ENCODE measurements at regions not wholly inside any gene's neighbourhood (a gene's known extent, or its start where the extent isn't known, plus 50 kb on each side); places are given as distances from the start of the nearest gene placed in this dataset.

DNA sequence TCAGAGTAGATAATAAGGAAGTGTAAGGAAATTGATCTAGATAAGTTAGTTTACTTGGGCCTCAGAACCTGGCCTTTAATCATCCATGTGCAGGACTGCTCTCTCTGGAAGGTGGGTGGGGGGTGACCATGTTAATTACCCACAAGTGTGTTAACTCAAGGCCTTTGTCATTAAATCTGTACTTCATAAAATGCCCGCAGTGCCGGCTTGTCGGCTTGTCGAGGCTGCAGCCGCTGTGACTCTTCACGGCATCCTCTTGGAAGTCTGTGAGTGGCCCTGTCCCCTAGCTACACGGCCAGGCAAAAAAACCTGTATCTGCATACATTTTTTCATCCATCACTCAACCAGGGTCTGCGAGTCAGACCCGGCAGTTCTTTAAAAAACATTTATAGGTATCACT is 70.9 kb upstream of the ASCC3 start:
- Histone ChIP-seq H3K4me3 (no peak overlapping the region), H3K9me3 (peaks cover 0 to 12% (median 0%) of the 10 kb centered on the region in 12 donors), H3K27ac (no peak overlapping the region), H3K4me1 (no peaks in the 10 kb centered on the region), H3K27me3 (no peaks in the 10 kb centered on the region), H3K36me3 (no peaks in the 10 kb centered on the region)
- intact Hi-C loops (cut with DNase I): no loop called here
- TF ChIP-seq POLR2A (IDR thresholded peaks at IDR 0.05) (no peak), CTCF (IDR thresholded peaks at IDR 0.05) (no peak)
- ATAC-seq: no peak
- DNase-seq: no peak
- WGBS, 4 donors: 49 to 74% (median 66%) methylated on average over 9 of the region's 9 CpGs

DNA sequence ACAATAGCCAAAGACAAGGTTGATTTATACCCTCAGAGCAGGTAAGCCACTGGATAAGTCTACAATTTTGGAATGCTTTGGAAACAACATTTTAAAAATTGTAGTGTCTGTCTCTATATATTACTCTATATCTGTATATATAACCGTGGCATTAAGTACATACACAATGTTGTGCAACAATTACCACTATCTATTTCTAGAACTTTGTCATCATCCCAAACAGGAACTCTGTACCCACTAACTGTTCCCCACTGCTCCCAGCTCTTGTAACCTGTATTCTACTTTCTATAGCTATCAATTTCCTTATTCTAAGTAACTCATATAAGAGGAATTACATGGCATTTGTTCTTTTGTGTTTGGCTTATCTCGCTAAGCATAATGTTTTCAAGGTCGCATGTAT is 78.2 kb upstream of the ASCC3 start:
- no peak for ATAC-seq
- intact Hi-C loops (cut with DNase I): no loop called here
- TF ChIP-seq POLR2A (IDR thresholded peaks at IDR 0.05) (no peak), CTCF (IDR thresholded peaks at IDR 0.05) (no peak)
- 87 to 93% (median 87%) methylated on average over 3 of the region's 3 CpGs for WGBS, 4 donors
- Histone ChIP-seq H3K4me3 (no peak overlapping the region), H3K27me3 (no peaks in the 10 kb centered on the region), H3K4me1 (no peaks in the 10 kb centered on the region), H3K27ac (no peak overlapping the region), H3K36me3 (no peaks in the 10 kb centered on the region), H3K9me3 (no peaks in the 10 kb centered on the region)
- no peak for DNase-seq

GRCh38 chr6:100962466-100962865 is 81.3 kb upstream of the ASCC3 start:
- WGBS, 4 donors: 58 to 70% (median 67%) methylated on average over 1 of the region's 1 CpG
- no peaks in the 10 kb centered on the region for H3K27me3 ChIP-seq
- DNase-seq (no peak), ATAC-seq (no peak)
- no peak overlapping the region for H3K4me3 ChIP-seq
- no peak overlapping the region for H3K27ac ChIP-seq
- intact Hi-C loops (cut with DNase I): no loop called here
- H3K36me3 ChIP-seq: no peaks in the 10 kb centered on the region
- no peaks in the 10 kb centered on the region for H3K4me1 ChIP-seq
- H3K9me3 ChIP-seq: no peaks in the 10 kb centered on the region
- TF ChIP-seq CTCF (IDR thresholded peaks at IDR 0.05): no peak
- TF ChIP-seq POLR2A (IDR thresholded peaks at IDR 0.05): no peak

- no peaks in the 10 kb centered on the region for H3K36me3 ChIP-seq
- ATAC-seq (no peak), DNase-seq (no peak)
- intact Hi-C loops (cut with DNase I): no loop called here
- no peak overlapping the region for H3K4me3 ChIP-seq
- H3K27me3 ChIP-seq: no peaks in the 10 kb centered on the region
- H3K9me3 ChIP-seq: no peaks in the 10 kb centered on the region
- H3K27ac ChIP-seq: no peak overlapping the region
- no peaks in the 10 kb centered on the region for H3K4me1 ChIP-seq
- TF ChIP-seq CTCF (IDR thresholded peaks at IDR 0.05): no peak
- no peak for TF ChIP-seq POLR2A (IDR thresholded peaks at IDR 0.05)
Observed at GRCh38 chr6:100965067-100965466, 83.9 kb upstream of the ASCC3 start.

Data from heart left ventricle (tissue), 16 donors.